Medulla oblongata (tissue), 1 donor: ENCODE measurements at regions not wholly inside any gene's neighbourhood (a gene's known extent, or its start where the extent isn't known, plus 50 kb on each side); places are given as distances from the start of the nearest gene placed in this dataset.
"Not testable (repeated sequence)": the region's sequence is repeated elsewhere in the genome, so short reads cannot be mapped to it uniquely, and the experiment has no call there.

Experiments
- DNase-seq: peaks from one replicate; pipeline ENCODE4 v3.0.0-alpha.2; 2015; ENCODE audit errors: extremely low spot score

- DNase-seq = no peak
Observed at GRCh38 chr13:31517599-31517998, 221.7 kb upstream of the RXFP2 start.

- DNase-seq = no peak
Observed at GRCh38 chr13:31518645-31519044, 220.7 kb upstream of the RXFP2 start.

- DNase-seq = no peak
Observed at GRCh38 chr13:31521435-31521834, 217.9 kb upstream of the RXFP2 start.

GRCh38 chr13:31522396-31522795 lies 216.9 kb upstream of the RXFP2 start:
- no peak for DNase-seq

- no peak for DNase-seq
Observed at GRCh38 chr13:31528176-31528575, 211.2 kb upstream of the RXFP2 start.

- DNase-seq = no peak
Observed at GRCh38 chr13:31528758-31529157, 210.6 kb upstream of the RXFP2 start.

GRCh38 chr13:31530922-31531321 lies 208.4 kb upstream of the RXFP2 start:
- no peak for DNase-seq

- no peak for DNase-seq
Observed at GRCh38 chr13:31537052-31537451, 202.3 kb upstream of the RXFP2 start.

- DNase-seq = peak; percentile 5
Observed at GRCh38 chr13:31538067-31539042, 201.0 kb upstream of the RXFP2 start.

- no peak for DNase-seq
Observed at GRCh38 chr13:31540281-31540680, 199.0 kb upstream of the RXFP2 start.

GRCh38 chr13:31543190-31543589 lies 196.1 kb upstream of the RXFP2 start:
- DNase-seq = no peak

GRCh38 chr13:31545616-31546015 lies 193.7 kb upstream of the RXFP2 start:
- DNase-seq = no peak

- no peak for DNase-seq
Observed at GRCh38 chr13:31556376-31556775, 182.9 kb upstream of the RXFP2 start.

- DNase-seq = not testable (repeated sequence)
Observed at GRCh38 chr13:31584221-31584620, 155.1 kb upstream of the RXFP2 start.

GRCh38 chr13:31587698-31588266 lies 151.5 kb upstream of the RXFP2 start:
- DNase-seq = no peak

- no peak for DNase-seq
Observed at GRCh38 chr13:31588316-31588715, 151.0 kb upstream of the RXFP2 start.

- DNase-seq = no peak
Observed at GRCh38 chr13:31588893-31589292, 150.4 kb upstream of the RXFP2 start.

- no peak for DNase-seq
Observed at GRCh38 chr13:31591642-31592233, 147.6 kb upstream of the RXFP2 start.

- no peak for DNase-seq
Observed at GRCh38 chr13:31594056-31594455, 145.3 kb upstream of the RXFP2 start.

GRCh38 chr13:31595563-31595962 lies 143.8 kb upstream of the RXFP2 start:
- DNase-seq = no peak

- no peak for DNase-seq
Observed at GRCh38 chr13:31598990-31599389, 140.3 kb upstream of the RXFP2 start.

- no peak for DNase-seq
Observed at GRCh38 chr13:31605076-31605860, 134.1 kb upstream of the RXFP2 start.
